DND-41 (cell line): ENCODE measurements at regions not wholly inside any gene's neighbourhood (a gene's known extent, or its start where the extent isn't known, plus 50 kb on each side); places are given as distances from the start of the nearest gene placed in this dataset.

Experiments used
- EZH2 ChIP-seq: IDR thresholded peaks from 3 replicates; pipeline ENCODE4 v1.6.1; 2012; ENCODE audit warnings: borderline replicate concordance, low read depth, mild to moderate bottlenecking, moderate library complexity, low read length, inconsistent platforms; ENCODE audit not compliant: severe bottlenecking
- TF ChIP-seq, protein P1 (sequence below): IDR thresholded peaks from 2 replicates; pipeline ENCODE4 v1.5.1; 2012; ENCODE audit warnings: borderline replicate concordance, low read length, moderate library complexity, mild to moderate bottlenecking; ENCODE audit not compliant: poor library complexity, severe bottlenecking; ENCODE audit errors: extremely low read depth

DNA sequence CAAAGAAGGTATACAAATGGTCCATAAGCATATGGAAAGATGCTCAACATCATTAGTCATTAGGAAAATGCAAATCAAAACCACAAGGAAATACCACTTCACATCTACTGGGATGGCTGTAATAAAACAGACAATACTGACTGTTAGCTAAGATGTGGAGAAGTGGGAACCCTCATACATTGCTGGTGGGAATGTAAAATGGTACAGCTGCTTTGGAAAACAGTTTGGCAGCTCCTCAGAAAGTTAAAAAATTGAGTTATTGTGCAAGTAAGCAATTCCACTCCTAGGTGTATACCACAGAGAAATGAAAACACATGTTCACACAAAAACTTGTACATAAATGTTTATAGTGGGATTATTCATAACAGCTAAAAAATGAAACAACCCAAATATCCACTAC is 173.0 kb upstream of the JAG1 start:
- TF ChIP-seq, protein P1, sequence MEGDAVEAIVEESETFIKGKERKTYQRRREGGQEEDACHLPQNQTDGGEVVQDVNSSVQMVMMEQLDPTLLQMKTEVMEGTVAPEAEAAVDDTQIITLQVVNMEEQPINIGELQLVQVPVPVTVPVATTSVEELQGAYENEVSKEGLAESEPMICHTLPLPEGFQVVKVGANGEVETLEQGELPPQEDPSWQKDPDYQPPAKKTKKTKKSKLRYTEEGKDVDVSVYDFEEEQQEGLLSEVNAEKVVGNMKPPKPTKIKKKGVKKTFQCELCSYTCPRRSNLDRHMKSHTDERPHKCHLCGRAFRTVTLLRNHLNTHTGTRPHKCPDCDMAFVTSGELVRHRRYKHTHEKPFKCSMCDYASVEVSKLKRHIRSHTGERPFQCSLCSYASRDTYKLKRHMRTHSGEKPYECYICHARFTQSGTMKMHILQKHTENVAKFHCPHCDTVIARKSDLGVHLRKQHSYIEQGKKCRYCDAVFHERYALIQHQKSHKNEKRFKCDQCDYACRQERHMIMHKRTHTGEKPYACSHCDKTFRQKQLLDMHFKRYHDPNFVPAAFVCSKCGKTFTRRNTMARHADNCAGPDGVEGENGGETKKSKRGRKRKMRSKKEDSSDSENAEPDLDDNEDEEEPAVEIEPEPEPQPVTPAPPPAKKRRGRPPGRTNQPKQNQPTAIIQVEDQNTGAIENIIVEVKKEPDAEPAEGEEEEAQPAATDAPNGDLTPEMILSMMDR: no peak
- no peak for TF ChIP-seq EZH2
